ENCODE measurements at regions not wholly inside any gene's neighbourhood (a gene's known extent, or its start where the extent isn't known, plus 50 kb on each side); places are given as distances from the start of the nearest gene placed in this dataset.

GRCh38 chr4:114077610-114078009 lies 98.2 kb upstream of the ARSJ start:
- ChIA-PET CTCF (no interaction called here), POLR2A (no interaction called here)
- peaks cover 18% of the 10 kb centered on the region for H3K4me1 Mint-ChIP-seq
- no peak for ATAC-seq
- peaks cover 22% of the 10 kb centered on the region for H3K9me3 Mint-ChIP-seq
- no peak for DNase-seq (ENCODE audit: low spot score)
- no peak overlapping the region for H3K27ac Mint-ChIP-seq
- H3K4me3 Mint-ChIP-seq = no peak overlapping the region
- no peaks in the 10 kb centered on the region for H3K36me3 Mint-ChIP-seq
- TF ChIP-seq GABPB1 (CRISPR knock-in tag; IDR thresholded peaks at IDR 0.05) = no peak
- no peak for TF ChIP-seq ZNF416 (CRISPR knock-in tag; IDR thresholded peaks at IDR 0.05)
- TF ChIP-seq HMGA2 (CRISPR knock-in tag; IDR thresholded peaks at IDR 0.05) = no peak
- TF ChIP-seq ARID4B (CRISPR knock-in tag; IDR thresholded peaks at IDR 0.05; ENCODE audit: borderline replicate concordance) = no peak
- no peak for TF ChIP-seq ZNF219 (CRISPR knock-in tag; IDR thresholded peaks at IDR 0.05; ENCODE audit: borderline replicate concordance)
- TF ChIP-seq USF1 (CRISPR knock-in tag; IDR thresholded peaks at IDR 0.05) = no peak
- no peak for TF ChIP-seq FOXP4 (CRISPR knock-in tag; IDR thresholded peaks at IDR 0.05)
- H3K27me3 Mint-ChIP-seq (ENCODE audit: low read depth) = no peaks in the 10 kb centered on the region

GRCh38 chr4:114078636-114079035 lies 99.2 kb upstream of the ARSJ start:
- no peaks in the 10 kb centered on the region for H3K36me3 Mint-ChIP-seq
- ChIA-PET POLR2A (no interaction called here), CTCF (no interaction called here)
- no peak overlapping the region for H3K27ac Mint-ChIP-seq
- no peaks in the 10 kb centered on the region for H3K27me3 Mint-ChIP-seq (ENCODE audit: low read depth)
- H3K4me1 Mint-ChIP-seq = peaks cover 25% of the 10 kb centered on the region
- peaks cover 26% of the 10 kb centered on the region for H3K9me3 Mint-ChIP-seq
- no peak for DNase-seq (ENCODE audit: low spot score)
- ATAC-seq = no peak
- H3K4me3 Mint-ChIP-seq = no peak overlapping the region
- TF ChIP-seq ZBTB21 (CRISPR knock-in tag; IDR thresholded peaks at IDR 0.05; ENCODE audit: borderline replicate concordance) (no peak), ZNF281 (CRISPR knock-in tag; IDR thresholded peaks at IDR 0.05) (no peak)

GRCh38 chr4:114081783-114082182 lies 102.3 kb upstream of the ARSJ start:
- TF ChIP-seq ATF6 (CRISPR knock-in tag; IDR thresholded peaks at IDR 0.05) (no peak), ZNF423 (CRISPR knock-in tag; IDR thresholded peaks at IDR 0.05) (0 out of 2 replicates have a peak, but pooled peaks have one; percentile 44)
- ChIA-PET POLR2A (interaction anchor here (1.0 kb wide), 1 partner anchor 152 kb away, joined by 3 read pairs; no protein-coding TSS in a partner anchor), CTCF (interaction anchor here (1.1 kb wide), 1 partner anchor 125 kb away, joined by 4 read pairs; no protein-coding TSS in a partner anchor)
- no peak overlapping the region; the same call in 1 of the 2 replicates for H3K4me3 Mint-ChIP-seq
- H3K36me3 Mint-ChIP-seq = no peaks in the 10 kb centered on the region
- no peak for DNase-seq (ENCODE audit: low spot score)
- ATAC-seq = peak; percentile 92
- H3K4me1 Mint-ChIP-seq = peaks cover 25% of the 10 kb centered on the region
- peaks cover 15% of the 10 kb centered on the region; the same call in 1 of the 2 replicates for H3K9me3 Mint-ChIP-seq
- no peaks in the 10 kb centered on the region for H3K27me3 Mint-ChIP-seq (ENCODE audit: low read depth)
- peak overlapping the region; percentile 25 for H3K27ac Mint-ChIP-seq

All from WTC11 (cell line).